ENCODE measurements at regions not wholly inside any gene's neighbourhood (a gene's known extent, or its start where the extent isn't known, plus 50 kb on each side); places are given as distances from the start of the nearest gene placed in this dataset.

DNA sequence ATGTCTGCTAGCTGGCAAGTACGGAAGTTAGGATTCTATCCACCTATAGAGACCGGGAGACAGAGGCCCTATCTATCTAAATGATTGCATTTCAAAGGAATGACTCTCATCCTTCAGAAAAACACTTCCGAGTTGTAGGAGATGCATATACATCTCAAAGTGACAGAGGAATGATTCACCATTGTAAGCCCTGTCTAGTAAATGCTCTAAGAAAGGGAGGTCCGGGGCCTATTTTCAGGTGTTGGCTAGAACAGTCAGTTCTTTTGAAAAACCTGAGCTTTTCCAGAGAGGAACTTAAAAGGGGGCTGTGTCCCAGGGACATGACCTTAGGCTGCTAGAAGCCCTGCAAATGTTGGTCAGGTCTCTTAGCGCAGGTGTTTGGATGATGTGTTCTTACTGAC lies 262.9 kb upstream of the IL1RAPL1 start:
- WGBS (ENCODE audit: extremely low coverage, insufficient coverage, insufficient read length), result no CpG with 5 or more reads among the region's 5 CpGs
- Histone ChIP-seq H3K4ac (ENCODE audit: low read depth, low read length) (no peak overlapping the region), H3K9ac (ENCODE audit: low read length) (no peak overlapping the region), H3K4me2 (ENCODE audit: low read length) (no peak overlapping the region), H3K14ac (ENCODE audit: low read length) (no peak overlapping the region), H2AFZ (ENCODE audit: insufficient read depth, low read length, poor library complexity) (no peak overlapping the region), H3K79me2 (ENCODE audit: control insufficient read depth, insufficient read depth, low read length, poor library complexity) (no peaks in the 10 kb centered on the region), H2BK120ac (ENCODE audit: insufficient read depth, low read length, poor library complexity) (no peak overlapping the region), H3K9me3 (ENCODE audit: insufficient read depth, low read depth, low read length) (no peaks in the 10 kb centered on the region), H4K8ac (ENCODE audit: low read depth, low read length) (no peak overlapping the region), H2BK5ac (ENCODE audit: low read depth, low read length, poor library complexity) (no peak overlapping the region), H3K18ac (ENCODE audit: low read length) (no peak overlapping the region), H3K23ac (ENCODE audit: low read length) (no peak overlapping the region), H2AK5ac (ENCODE audit: low read length) (no peak overlapping the region), H3K4me1 (ENCODE audit: control insufficient read depth in 1 of 2, insufficient read depth in 2 of 2, low read length in 2 of 2) (no peaks in the 10 kb centered on the region), H3K27ac (ENCODE audit: low read depth, low read length) (no peak overlapping the region), H4K91ac (ENCODE audit: low read depth, low read length) (no peak overlapping the region), H3K36me3 (ENCODE audit: control insufficient read depth in 1 of 2, insufficient read depth in 2 of 2, low read length in 2 of 2) (no peaks in the 10 kb centered on the region), H3K79me1 (ENCODE audit: low read length) (no peaks in the 10 kb centered on the region), H2BK12ac (ENCODE audit: low read length) (no peak overlapping the region), H3K27me3 (ENCODE audit: insufficient read depth, low read length) (no peaks in the 10 kb centered on the region), H4K12ac (ENCODE audit: low read depth, low read length) (no peak overlapping the region), H3K4me3 (ENCODE audit: low read depth, low read length) (no peak overlapping the region)
- no peak for DNase-seq

DNA sequence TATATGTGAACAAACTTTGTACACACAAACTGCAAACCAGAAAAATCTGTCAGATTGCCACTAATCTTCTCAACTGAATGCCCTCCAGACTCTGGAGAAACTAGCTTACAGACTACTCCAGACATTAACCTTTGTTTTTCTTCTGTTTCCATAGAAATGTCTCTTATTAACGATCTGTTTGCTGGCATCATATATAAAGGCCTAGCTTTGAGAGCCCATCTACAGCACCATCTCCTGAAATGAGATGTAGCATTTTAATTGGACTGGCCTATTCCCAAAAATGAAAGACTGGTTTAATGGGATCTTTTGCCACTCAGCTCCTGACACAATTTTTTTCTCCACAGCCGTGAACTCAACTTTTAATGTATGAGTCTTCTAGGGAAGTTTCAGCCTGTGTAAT lies 266.0 kb upstream of the IL1RAPL1 start:
- Histone ChIP-seq H3K4ac (ENCODE audit: low read depth, low read length) (no peak overlapping the region), H3K36me3 (ENCODE audit: control insufficient read depth in 1 of 2, insufficient read depth in 2 of 2, low read length in 2 of 2) (no peaks in the 10 kb centered on the region), H3K4me1 (ENCODE audit: control insufficient read depth in 1 of 2, insufficient read depth in 2 of 2, low read length in 2 of 2) (no peaks in the 10 kb centered on the region), H3K27ac (ENCODE audit: low read depth, low read length) (no peak overlapping the region), H3K18ac (ENCODE audit: low read length) (no peak overlapping the region), H3K79me1 (ENCODE audit: low read length) (no peaks in the 10 kb centered on the region), H3K4me2 (ENCODE audit: low read length) (no peak overlapping the region), H2AK5ac (ENCODE audit: low read length) (no peak overlapping the region), H4K8ac (ENCODE audit: low read depth, low read length) (no peak overlapping the region), H4K12ac (ENCODE audit: low read depth, low read length) (no peak overlapping the region), H3K9ac (ENCODE audit: low read length) (no peak overlapping the region), H3K27me3 (ENCODE audit: insufficient read depth, low read length) (no peaks in the 10 kb centered on the region), H3K23ac (ENCODE audit: low read length) (no peak overlapping the region), H3K4me3 (ENCODE audit: low read depth, low read length) (no peak overlapping the region), H2AFZ (ENCODE audit: insufficient read depth, low read length, poor library complexity) (no peak overlapping the region), H2BK120ac (ENCODE audit: insufficient read depth, low read length, poor library complexity) (no peak overlapping the region), H2BK5ac (ENCODE audit: low read depth, low read length, poor library complexity) (no peak overlapping the region), H4K91ac (ENCODE audit: low read depth, low read length) (no peak overlapping the region), H3K14ac (ENCODE audit: low read length) (no peak overlapping the region), H3K9me3 (ENCODE audit: insufficient read depth, low read depth, low read length) (no peaks in the 10 kb centered on the region), H2BK12ac (ENCODE audit: low read length) (no peak overlapping the region), H3K79me2 (ENCODE audit: control insufficient read depth, insufficient read depth, low read length, poor library complexity) (no peaks in the 10 kb centered on the region)
- no peak for DNase-seq
- WGBS (ENCODE audit: extremely low coverage, insufficient coverage, insufficient read length), result no CpG with 5 or more reads among the region's 2 CpGs

DNA sequence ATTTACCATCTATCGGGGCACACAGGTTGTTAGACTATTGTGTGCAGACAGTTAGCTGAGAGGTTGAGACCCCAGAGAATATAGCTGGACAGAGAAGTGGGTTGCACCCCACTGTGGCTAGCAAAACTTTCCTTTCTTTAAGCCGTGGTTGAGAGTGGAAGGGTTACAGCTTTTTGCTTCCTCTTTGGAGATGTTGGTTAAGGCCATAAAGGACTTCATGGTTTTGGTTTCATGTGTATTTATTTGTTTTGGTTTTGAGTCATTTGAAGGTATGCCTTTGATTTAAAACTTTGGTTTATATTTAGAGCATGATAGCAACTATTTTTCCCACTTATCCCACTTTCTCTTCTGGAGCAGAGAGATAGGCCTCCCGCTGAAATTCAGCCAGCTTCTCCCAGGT lies 274.3 kb upstream of the IL1RAPL1 start:
- Histone ChIP-seq H2AFZ (ENCODE audit: insufficient read depth, low read length, poor library complexity) (no peak overlapping the region), H3K4me1 (ENCODE audit: control insufficient read depth in 1 of 2, insufficient read depth in 2 of 2, low read length in 2 of 2) (no peaks in the 10 kb centered on the region), H3K4me3 (ENCODE audit: low read depth, low read length) (no peak overlapping the region), H4K8ac (ENCODE audit: low read depth, low read length) (no peak overlapping the region), H3K14ac (ENCODE audit: low read length) (no peak overlapping the region), H2BK5ac (ENCODE audit: low read depth, low read length, poor library complexity) (no peak overlapping the region), H3K36me3 (ENCODE audit: control insufficient read depth in 1 of 2, insufficient read depth in 2 of 2, low read length in 2 of 2) (no peaks in the 10 kb centered on the region), H2AK5ac (ENCODE audit: low read length) (no peak overlapping the region), H4K12ac (ENCODE audit: low read depth, low read length) (no peak overlapping the region), H3K79me1 (ENCODE audit: low read length) (no peaks in the 10 kb centered on the region), H2BK120ac (ENCODE audit: insufficient read depth, low read length, poor library complexity) (no peak overlapping the region), H3K27me3 (ENCODE audit: insufficient read depth, low read length) (no peaks in the 10 kb centered on the region), H4K91ac (ENCODE audit: low read depth, low read length) (no peak overlapping the region), H3K27ac (ENCODE audit: low read depth, low read length) (no peak overlapping the region), H3K4ac (ENCODE audit: low read depth, low read length) (no peak overlapping the region), H3K18ac (ENCODE audit: low read length) (no peak overlapping the region), H3K23ac (ENCODE audit: low read length) (no peak overlapping the region), H2BK12ac (ENCODE audit: low read length) (no peak overlapping the region), H3K9ac (ENCODE audit: low read length) (no peak overlapping the region), H3K4me2 (ENCODE audit: low read length) (no peak overlapping the region), H3K9me3 (ENCODE audit: insufficient read depth, low read depth, low read length) (no peaks in the 10 kb centered on the region), H3K79me2 (ENCODE audit: control insufficient read depth, insufficient read depth, low read length, poor library complexity) (no peaks in the 10 kb centered on the region)
- WGBS (ENCODE audit: extremely low coverage, insufficient coverage, insufficient read length), result no CpG with 5 or more reads among the region's 3 CpGs
- no peak for DNase-seq

DNA sequence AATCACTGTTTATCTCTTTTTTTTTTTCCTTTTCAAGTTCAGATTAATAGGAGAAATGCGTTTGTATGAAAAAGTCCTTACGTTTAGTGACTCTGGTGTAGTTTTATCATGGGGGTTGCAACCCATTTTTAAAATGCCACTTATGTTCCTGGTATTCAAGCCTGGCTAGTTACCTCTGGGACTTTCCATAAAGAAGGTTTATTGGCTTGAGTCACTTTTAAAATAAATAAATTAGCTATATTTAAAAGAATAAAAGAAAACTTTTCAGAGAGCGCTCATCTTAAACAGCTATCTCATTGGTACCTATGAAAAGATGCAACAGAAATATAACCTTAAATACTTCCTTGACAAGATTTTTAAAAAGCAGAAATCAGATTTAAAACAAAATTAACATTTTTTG lies 275.0 kb upstream of the IL1RAPL1 start:
- no peak overlapping the region for H2BK120ac ChIP-seq (ENCODE audit: insufficient read depth, low read length, poor library complexity)
- no peak overlapping the region for H2BK12ac ChIP-seq (ENCODE audit: low read length)
- no peaks in the 10 kb centered on the region for H3K79me2 ChIP-seq (ENCODE audit: control insufficient read depth, insufficient read depth, low read length, poor library complexity)
- DNase-seq, result no peak
- no peak overlapping the region for H3K18ac ChIP-seq (ENCODE audit: low read length)
- H3K23ac ChIP-seq (ENCODE audit: low read length), result no peak overlapping the region
- no peak overlapping the region for H3K4me2 ChIP-seq (ENCODE audit: low read length)
- no peak overlapping the region for H2AFZ ChIP-seq (ENCODE audit: insufficient read depth, low read length, poor library complexity)
- H4K12ac ChIP-seq (ENCODE audit: low read depth, low read length), result no peak overlapping the region
- no peaks in the 10 kb centered on the region for H3K27me3 ChIP-seq (ENCODE audit: insufficient read depth, low read length)
- H3K14ac ChIP-seq (ENCODE audit: low read length), result no peak overlapping the region
- WGBS (ENCODE audit: extremely low coverage, insufficient coverage, insufficient read length), result no CpG with 5 or more reads among the region's 3 CpGs
- no peaks in the 10 kb centered on the region for H3K4me1 ChIP-seq (ENCODE audit: control insufficient read depth in 1 of 2, insufficient read depth in 2 of 2, low read length in 2 of 2)
- no peaks in the 10 kb centered on the region for H3K9me3 ChIP-seq (ENCODE audit: insufficient read depth, low read depth, low read length)
- H3K4ac ChIP-seq (ENCODE audit: low read depth, low read length), result no peak overlapping the region
- no peaks in the 10 kb centered on the region for H3K36me3 ChIP-seq (ENCODE audit: control insufficient read depth in 1 of 2, insufficient read depth in 2 of 2, low read length in 2 of 2)
- H2BK5ac ChIP-seq (ENCODE audit: low read depth, low read length, poor library complexity), result no peak overlapping the region
- H3K4me3 ChIP-seq (ENCODE audit: low read depth, low read length), result no peak overlapping the region
- H4K8ac ChIP-seq (ENCODE audit: low read depth, low read length), result no peak overlapping the region
- no peaks in the 10 kb centered on the region for H3K79me1 ChIP-seq (ENCODE audit: low read length)
- no peak overlapping the region for H2AK5ac ChIP-seq (ENCODE audit: low read length)
- no peak overlapping the region for H3K27ac ChIP-seq (ENCODE audit: low read depth, low read length)
- H3K9ac ChIP-seq (ENCODE audit: low read length), result no peak overlapping the region
- no peak overlapping the region for H4K91ac ChIP-seq (ENCODE audit: low read depth, low read length)
